AG08396 (cell line): ENCODE measurements at regions not wholly inside any gene's neighbourhood (a gene's known extent, or its start where the extent isn't known, plus 50 kb on each side); places are given as distances from the start of the nearest gene placed in this dataset.

Experiments used
- DNase-seq: peaks from one replicate; pipeline ENCODE4 v3.0.0; 2012; ENCODE audit warnings: low spot score, mixed read lengths

- no peak for DNase-seq
These were observed 69.7 kb upstream of the MGMT start for GRCh38 chr10:129397198-129397974.

DNA sequence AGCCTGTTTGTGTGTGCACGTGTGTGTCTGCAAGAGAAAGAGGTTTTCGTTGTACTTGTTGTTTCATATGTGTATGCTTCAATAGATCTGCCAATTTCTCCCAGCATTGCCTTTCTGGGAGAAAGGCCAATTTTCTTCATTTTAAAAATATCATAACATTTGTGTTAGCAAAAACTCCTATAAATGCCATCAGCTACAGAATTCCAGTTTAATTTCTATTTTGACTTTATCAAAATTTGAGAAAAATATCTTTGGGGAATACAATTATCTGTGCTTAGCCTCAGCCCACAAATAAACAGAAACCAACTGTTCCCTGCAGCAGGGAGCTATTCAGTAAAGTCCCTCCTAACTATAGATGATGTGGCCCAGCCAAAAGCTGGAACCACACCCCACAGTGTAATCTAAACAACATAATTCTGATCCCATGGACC lies 68.3 kb upstream of the MGMT start:
- no peak for DNase-seq

GRCh38 chr10:129400426-129400825 lies 66.6 kb upstream of the MGMT start:
- DNase-seq: no peak

DNA sequence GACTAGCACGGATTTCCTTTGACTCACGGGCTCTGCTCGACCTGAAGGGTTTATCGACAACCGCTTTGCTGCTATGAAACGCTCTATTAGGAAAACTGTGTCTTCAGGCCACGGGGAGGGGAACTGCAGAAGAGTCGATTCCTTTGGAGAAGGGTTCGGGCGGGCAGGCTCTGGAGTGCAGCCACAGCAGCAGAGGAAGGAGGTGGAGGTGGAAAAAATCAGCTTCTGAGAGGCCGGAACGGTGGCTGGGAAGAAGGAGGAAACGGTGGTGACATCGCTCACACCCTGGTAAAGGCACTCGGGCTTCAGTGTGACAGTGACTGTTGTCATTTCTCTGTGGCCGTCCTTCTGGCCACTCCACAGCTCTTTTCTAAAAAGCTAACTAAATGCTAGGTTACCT lies 64.6 kb upstream of the MGMT start:
- DNase-seq: no peak

GRCh38 chr10:129404091-129404490 lies 63.0 kb upstream of the MGMT start:
- no peak for DNase-seq

DNA sequence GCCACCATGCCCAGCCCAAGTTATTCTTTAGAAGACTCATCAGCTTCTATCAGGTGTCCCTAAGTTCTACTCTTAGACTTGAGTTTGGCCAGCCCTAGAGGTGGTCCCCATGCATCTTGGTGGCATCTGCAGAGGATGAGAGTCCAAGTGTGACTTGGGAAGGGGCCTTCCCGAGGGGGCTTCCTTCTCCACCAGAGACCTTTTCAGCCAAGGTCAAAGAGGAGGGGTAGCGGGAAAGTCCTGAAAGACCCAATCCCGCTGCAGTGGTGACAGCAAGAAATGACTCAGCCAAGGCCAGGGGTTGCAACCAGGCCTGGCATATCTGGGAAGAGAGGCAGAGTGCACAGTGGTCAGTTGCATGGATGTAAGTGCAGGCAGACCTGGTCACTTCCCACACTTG lies 61.7 kb upstream of the MGMT start:
- DNase-seq: no peak

- DNase-seq: no peak
These were observed 56.2 kb upstream of the MGMT start for GRCh38 chr10:129410688-129411392.

GRCh38 chr10:129411393-129411705 lies 55.7 kb upstream of the MGMT start:
- no peak for DNase-seq

- DNase-seq: no peak
These were observed 55.3 kb upstream of the MGMT start for GRCh38 chr10:129411772-129412171.

DNA sequence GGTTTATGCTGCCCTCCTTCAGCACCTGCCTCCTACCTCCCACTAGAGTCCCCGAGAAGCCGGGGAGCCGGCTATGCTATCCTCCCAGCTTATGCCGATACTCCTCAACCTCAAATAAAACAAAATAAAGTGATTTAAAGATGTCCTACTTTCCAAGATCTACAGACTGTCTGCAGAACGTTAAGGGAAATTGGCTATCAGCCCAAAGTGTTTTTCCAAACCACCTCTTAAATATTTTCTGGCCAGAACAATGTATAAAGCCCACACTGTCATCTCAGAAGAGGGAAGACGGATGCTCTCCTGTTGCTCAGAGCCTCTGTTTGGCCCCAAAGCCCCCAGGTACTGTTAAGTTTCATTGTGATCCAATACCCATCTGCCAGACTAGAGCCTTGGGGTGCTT lies 54.0 kb upstream of the MGMT start:
- no peak for DNase-seq

DNA sequence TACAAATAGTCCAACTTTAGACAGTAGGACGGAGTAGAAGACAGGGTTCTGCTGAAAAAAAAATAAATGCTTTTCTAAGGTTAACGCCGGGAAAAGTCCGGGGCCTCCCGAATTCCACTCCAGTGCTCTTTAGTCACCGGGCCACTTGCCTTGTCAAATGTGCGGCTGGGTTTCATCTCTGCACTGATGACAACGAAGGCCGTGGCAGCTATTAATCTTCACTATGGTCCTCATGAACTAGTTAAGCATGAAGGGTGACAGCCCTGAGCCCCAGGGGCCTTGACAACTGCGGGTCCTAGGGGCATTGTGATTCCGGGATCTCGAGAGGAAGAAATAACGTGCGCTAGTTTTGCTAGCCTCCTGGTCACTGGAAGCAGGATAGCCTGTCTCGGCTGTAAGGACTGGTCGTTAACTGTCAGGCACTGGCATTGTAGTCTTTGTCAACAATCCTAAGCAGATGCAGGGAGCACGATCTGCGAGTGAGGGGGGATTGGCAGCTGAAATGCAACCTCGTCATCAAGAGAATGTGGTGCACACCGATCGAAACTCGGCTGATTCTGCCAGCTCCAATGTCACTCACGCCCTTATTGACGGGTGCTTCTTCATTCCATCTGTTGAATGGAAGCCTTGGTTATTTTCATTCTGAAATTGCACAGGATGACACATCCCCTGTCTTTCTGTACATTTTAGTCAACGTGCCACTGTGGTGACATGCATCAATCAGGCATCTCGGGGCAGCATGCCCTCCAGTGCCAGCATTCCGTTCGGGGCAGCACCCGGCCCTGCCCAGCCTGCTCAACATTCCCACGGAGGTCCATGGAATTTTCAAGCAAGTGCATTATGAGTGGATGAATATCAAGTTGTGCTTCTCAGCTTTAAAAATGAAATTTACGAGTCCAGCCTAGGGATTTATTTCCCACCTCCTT lies 51.6 kb upstream of the MGMT start:
- no peak for DNase-seq

GRCh38 chr10:129416155-129416554 lies 50.9 kb upstream of the MGMT start:
- no peak for DNase-seq

DNA sequence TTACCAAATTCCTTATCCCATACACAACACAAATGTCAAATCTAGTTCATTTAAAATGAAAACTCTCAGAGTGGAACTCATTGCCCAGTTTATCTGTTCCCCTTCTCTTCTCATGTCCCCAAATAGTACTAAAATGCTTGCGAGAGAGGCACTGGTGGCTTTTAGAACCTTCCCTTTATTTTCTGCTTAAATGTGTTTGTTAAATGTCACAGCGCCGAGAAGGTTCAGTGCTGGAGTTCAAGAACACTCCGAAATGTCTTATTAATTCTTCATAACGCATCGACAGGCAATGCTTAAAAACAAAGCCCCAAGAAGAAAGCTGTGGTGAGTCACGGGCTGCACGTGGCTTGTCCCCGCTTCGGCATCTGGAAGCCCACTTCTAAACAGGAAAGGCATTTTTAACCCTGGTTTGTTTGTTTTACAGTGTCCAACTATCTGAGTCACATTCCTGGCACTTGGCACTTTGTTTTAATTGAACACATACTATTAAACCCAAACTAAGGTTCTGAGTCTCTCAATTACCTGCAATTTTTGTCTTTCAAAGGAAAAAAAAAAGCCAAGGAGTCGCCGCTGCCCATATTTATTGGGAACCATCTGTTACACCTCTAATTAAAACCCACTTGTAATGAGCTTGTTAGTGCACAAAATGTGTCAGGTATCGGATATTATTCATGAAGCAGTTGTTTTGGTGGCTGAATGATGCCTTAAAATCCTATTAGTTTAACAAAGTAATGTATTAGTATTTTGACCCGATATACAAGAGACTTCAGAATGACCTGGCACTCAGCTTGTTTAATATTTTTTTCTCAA lies 49.9 kb upstream of the MGMT start:
- peak; percentile 68 for DNase-seq
